Colon (tissue), 2 donors: ENCODE measurements at regions not wholly inside any gene's neighbourhood (a gene's known extent, or its start where the extent isn't known, plus 50 kb on each side); places are given as distances from the start of the nearest gene placed in this dataset.

Experiments used
- FAIRE-seq: peaks from 2 replicates; lab custom pipeline; 2012; peaks lifted over from hg19 to GRCh38; lab: Jason Lieb, UNC
- donor health status: control.
- donor health status: control.

- no peak for FAIRE-seq
Measured at GRCh38 chr13:80284290-80284689, 56.6 kb downstream of the SPRY2 start.

GRCh38 chr13:80278706-80279105 lies 62.2 kb downstream of the SPRY2 start:
- no peak for FAIRE-seq

DNA sequence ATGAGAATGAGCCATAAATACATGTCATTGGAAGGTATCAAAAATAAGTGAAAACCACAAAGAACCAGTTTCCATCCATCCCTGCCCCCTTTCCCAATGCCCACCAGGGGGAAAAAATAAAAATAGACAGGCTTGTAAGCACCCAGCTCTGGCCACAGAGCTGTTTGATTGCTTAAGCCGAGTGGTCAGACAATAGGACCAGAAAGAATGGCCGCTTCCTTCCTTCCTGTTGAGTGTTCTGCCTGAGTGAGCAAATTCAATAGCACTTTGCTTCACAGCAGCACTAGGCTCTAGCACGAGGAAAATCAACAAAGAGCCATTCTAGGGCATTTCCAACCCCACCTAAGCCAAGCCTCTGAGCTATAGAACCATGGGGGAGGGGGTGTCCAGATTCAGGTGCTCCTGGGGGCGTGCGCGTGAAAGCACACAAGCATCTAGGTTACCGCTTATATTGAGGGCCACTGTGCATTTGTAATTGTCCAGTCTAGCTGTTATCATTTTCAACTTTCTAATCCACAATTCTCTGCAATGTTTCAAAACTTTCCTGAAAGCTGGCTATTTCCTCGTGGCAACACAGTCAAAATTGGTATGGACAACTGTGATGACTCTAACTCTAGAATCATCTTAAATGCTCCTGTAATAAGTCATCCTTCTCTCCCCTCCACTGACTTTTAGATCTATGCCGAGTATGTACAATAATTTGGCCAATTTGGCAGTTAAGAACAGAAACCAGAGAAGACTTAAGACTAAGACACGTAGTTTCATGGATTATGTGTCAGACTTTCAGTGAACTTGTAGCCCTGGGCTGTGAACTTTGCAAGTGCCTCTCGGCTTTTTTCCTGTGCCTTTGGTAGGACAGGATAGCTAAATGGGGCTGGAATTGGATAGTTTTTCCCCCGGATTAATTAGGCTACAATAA lies 64.3 kb downstream of the SPRY2 start:
- no peak for FAIRE-seq

- no peak for FAIRE-seq
Measured at GRCh38 chr13:80274643-80275042, 66.3 kb downstream of the SPRY2 start.

GRCh38 chr13:80273718-80274117 lies 67.2 kb downstream of the SPRY2 start:
- FAIRE-seq = no peak

- FAIRE-seq = no peak
Measured at GRCh38 chr13:80265348-80265747, 75.6 kb downstream of the SPRY2 start.

DNA sequence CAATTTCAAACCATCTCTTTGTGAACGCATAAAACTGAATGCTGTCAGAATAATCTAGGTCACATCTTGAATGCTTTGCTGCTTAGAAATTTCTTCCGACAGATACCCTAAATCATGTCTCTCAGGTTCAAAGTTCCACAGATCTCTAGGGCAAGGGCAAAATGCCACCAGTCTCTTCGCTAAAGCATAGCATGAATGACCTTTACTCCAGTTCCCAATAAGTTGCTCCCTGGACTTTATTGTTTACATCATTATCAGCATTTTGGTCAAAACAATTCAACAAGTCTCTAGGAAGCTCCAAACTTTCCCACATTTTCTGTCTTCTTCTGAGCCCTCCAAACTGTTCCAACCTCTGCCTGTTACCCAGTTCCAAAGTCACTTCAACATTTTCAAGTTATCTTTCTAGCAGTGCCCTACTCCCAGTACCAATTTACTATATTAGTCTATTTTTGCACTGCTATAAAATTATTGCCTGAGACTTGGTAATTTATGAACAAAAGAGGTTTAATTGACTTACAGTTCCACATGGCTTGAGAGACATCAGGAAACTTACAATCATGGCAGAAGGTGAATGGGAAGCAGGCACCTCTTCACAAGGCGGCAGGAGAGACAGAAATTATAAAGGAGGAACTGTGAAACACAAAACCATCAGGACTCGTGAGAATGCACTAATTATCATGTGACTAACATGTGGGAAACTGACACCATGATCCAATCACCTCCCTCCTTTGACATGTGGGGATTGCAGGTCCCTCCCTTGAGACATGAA lies 77.0 kb downstream of the SPRY2 start:
- FAIRE-seq = no peak

- no peak for FAIRE-seq
Measured at GRCh38 chr13:80262051-80262695, 78.8 kb downstream of the SPRY2 start.

DNA sequence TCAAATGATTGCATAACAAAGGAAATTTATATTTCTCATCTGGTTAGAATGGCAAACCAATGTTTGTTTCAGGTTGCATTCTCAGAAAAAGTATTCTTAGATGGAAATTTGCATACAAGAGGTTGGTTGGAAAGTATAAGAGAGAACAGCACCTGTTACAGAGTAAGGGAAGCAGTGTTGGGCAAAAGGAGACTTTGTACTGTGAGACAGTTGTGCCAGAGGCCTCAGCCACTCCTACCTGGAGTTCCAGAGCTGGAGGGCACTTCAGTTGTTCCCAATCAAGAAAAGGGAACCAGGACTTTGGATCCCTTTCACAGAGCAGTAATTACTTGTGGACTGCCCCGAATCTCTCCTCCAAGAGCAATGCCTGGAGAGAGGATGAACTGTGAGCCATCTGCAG lies 81.8 kb downstream of the SPRY2 start:
- FAIRE-seq = no peak

- no peak for FAIRE-seq
Measured at GRCh38 chr13:80256352-80256932, 84.5 kb downstream of the SPRY2 start.

DNA sequence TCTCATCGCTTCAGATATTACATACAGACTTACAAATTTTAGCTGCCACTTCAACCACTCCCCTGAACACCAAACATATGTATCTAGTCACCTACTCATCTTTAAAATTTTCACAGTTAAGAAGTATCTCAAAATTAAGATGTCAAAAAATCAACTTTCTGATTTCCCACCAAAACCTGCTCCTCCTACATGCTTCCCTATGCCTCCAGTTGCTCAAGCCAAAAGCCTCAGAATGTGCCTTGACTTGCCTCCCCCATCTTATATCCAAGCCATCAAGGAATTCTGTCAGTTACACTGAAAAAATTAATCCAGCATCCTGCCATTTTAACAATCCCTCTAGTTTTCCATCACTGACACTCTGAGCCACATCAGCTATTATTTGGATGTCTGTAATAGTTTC lies 85.0 kb downstream of the SPRY2 start:
- FAIRE-seq = no peak

GRCh38 chr13:80251403-80251802 lies 89.5 kb downstream of the SPRY2 start:
- no peak for FAIRE-seq

GRCh38 chr13:80250213-80250810 lies 90.6 kb downstream of the SPRY2 start:
- peak; percentile 82 for FAIRE-seq

DNA sequence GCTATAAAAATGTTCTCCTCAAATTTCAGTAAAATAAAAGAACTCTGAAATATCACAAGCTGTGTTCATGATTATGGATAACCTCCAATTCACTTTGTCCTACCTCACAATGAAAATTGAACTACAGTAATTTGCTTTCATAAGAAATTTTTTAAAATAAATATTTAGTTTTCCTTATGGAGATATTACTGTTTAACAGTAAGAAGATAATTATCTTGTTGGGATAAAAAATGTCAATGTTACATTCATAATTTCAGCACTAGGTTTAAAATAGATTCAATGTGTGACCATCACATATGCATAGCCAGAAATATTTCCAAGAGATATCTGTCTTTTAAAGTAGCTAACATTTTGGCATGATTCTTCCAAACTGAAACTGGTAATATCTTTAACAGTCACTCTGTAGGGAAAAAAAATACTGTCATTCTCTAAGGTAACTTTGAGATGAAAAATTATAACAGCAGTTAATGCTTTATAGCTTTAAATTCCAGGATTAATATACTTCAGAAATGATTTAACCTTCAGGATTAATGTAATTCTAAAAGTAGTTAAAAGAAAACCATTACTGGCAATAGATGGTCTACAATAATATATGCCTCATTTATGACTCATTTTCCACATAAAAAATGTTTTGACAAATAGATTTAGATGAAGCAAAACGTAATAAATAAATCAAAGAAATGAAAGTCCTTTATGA lies 91.3 kb downstream of the SPRY2 start:
- FAIRE-seq = no peak

- FAIRE-seq = no peak
Measured at GRCh38 chr13:80245162-80245733, 95.7 kb downstream of the SPRY2 start.

- no peak for FAIRE-seq
Measured at GRCh38 chr13:80244574-80244973, 96.4 kb downstream of the SPRY2 start.

DNA sequence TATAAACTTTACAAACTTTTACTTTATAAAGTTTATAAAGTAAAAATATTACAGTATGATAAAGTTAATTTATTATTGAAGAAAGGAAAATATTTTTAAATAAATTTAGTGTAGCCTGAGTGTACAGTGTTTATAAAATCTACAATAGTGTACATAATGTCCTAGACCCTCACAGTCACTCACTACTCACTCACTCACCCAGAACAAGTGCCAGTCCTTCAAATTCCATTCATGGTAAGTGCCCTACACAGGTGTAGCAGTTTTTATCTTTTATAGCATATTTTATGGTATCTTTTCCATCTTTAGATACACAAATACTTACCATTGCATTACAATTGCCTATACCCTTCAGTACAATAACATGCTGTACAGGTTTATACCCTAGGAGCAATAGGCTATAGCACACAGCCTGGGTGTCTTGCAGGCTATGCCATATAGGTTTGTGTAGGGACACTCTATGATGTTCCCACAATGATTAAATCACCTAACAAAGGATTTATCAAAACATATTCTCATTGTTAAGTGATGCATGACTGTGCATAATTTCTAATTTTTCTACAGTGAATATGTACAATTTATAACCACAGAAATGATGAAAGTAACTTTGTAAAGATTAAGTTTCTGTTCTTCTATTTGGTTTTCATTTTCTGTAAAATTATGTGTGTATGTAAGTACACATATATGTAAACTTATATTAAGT lies 98.0 kb downstream of the SPRY2 start:
- FAIRE-seq = peak; percentile 76

DNA sequence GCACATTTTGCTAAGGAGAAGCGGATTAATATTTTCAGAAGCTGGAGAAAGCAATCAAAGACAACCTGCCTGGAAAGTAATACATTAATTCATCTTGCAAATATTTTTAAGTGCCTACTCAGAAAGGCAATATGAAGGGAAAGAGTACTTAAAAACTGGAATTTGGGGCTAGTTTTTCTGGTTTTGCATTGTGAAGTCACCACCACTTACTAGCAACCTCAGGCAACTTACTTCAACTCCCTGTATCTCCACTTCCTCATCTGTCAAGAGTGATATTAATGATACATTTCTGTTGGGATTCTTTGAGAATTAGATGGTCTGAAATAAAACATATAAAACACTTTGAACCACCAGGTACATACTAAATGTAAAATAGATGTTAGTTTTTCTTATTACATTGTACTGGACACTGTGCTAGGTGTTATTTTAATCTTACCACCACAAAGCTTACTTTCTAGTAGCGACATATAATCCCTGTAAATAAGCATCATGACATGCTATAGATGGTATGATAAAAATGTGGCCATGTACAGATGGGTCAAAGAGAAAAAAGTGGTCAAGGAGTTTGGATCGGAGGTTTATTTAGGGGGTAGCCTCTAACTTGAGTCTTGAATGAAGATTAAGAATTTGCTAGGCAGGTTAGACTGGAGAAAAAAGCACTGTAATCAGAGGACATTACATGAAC lies 101.2 kb downstream of the SPRY2 start:
- FAIRE-seq = no peak

- FAIRE-seq = no peak
Measured at GRCh38 chr13:80239116-80239515, 101.8 kb downstream of the SPRY2 start.

GRCh38 chr13:80237646-80238045 lies 103.3 kb downstream of the SPRY2 start:
- no peak for FAIRE-seq
